OCI-LY1 (cell line): ENCODE measurements at regions not wholly inside any gene's neighbourhood (a gene's known extent, or its start where the extent isn't known, plus 50 kb on each side); places are given as distances from the start of the nearest gene placed in this dataset.

Source experiments
- H2AFZ ChIP-seq: fragments of 200-600 bp; sonication (generic), shearing (Covaris generic); 2 replicates; pipeline ENCODE4 v1.6.0; 2014; ENCODE audit warnings: antibody characterized with exemption, mild to moderate bottlenecking, low read length
- H3F3A ChIP-seq: fragments of 200-600 bp; sonication (generic), shearing (Covaris generic); 2 replicates; pipeline ENCODE4 v1.6.0; 2014; ENCODE audit warnings: mild to moderate bottlenecking, antibody characterized with exemption, low read length, moderate library complexity; ENCODE audit not compliant: insufficient read depth
- H3K27ac ChIP-seq: fragments of 200-600 bp; sonication (generic); 2 replicates; pipeline ENCODE4 v1.5.1; 2014; ENCODE audit warnings: low read length, mixed run types, mild to moderate bottlenecking, low read depth; ENCODE audit not compliant: poor library complexity, severe bottlenecking
- H3K27me3 ChIP-seq: fragments of 200-600 bp; sonication (generic); 2 replicates; pipeline ENCODE4 v1.6.0; 2014; ENCODE audit warnings: antibody characterized with exemption, mild to moderate bottlenecking, low read length, moderate library complexity; ENCODE audit not compliant: insufficient read depth
- H3K36me3 ChIP-seq: fragments of 200-600 bp; sonication (generic); 2 replicates; pipeline ENCODE4 v1.6.1; 2014; ENCODE audit warnings: mild to moderate bottlenecking, antibody characterized with exemption, low read length, moderate library complexity, mixed read lengths; ENCODE audit not compliant: insufficient read depth
- H3K4me1 ChIP-seq: fragments of 200-600 bp; sonication (generic); 2 replicates; pipeline ENCODE4 v1.5.1; 2014; ENCODE audit warnings: mild to moderate bottlenecking, low read length, moderate library complexity; ENCODE audit not compliant: insufficient read depth, severe bottlenecking
- H3K4me2 ChIP-seq: fragments of 200-600 bp; sonication (generic), shearing (Covaris generic); 2 replicates; pipeline ENCODE4 v1.6.1; 2014; ENCODE audit warnings: low read length
- H3K4me3 ChIP-seq: fragments of 200-600 bp; sonication (generic); 2 replicates; pipeline ENCODE4 v1.5.1; 2014; ENCODE audit warnings: low read length, low read depth, mild to moderate bottlenecking, mixed read lengths; ENCODE audit not compliant: poor library complexity, severe bottlenecking
- H3K79me2 ChIP-seq: fragments of 200-600 bp; shearing (Covaris generic); 2 replicates; pipeline ENCODE4 v1.6.1; 2016; ENCODE audit warnings: mixed run types, low read length, mixed read lengths; ENCODE audit not compliant: insufficient read depth
- H3K9ac ChIP-seq: fragments of 200-600 bp; sonication (generic), shearing (Covaris generic); 2 replicates; pipeline ENCODE4 v1.6.1; 2014; ENCODE audit warnings: mild to moderate bottlenecking, low read length, mixed read lengths
- H3K9me2 ChIP-seq: fragments of 200-600 bp; sonication (generic), shearing (Covaris generic); 2 replicates; pipeline ENCODE4 v1.6.1; 2014; ENCODE audit warnings: low read depth, mild to moderate bottlenecking, low read length, mixed read lengths
- H3K9me3 ChIP-seq: fragments of 200-600 bp; shearing (Covaris generic); 2 replicates; pipeline ENCODE4 v1.6.1; 2014; ENCODE audit warnings: low read length, mixed read lengths
- H4K20me1 ChIP-seq: fragments of 200-600 bp; sonication (generic), shearing (Covaris generic); 2 replicates; pipeline ENCODE4 v1.6.0; 2016; ENCODE audit warnings: mild to moderate bottlenecking, low read length; ENCODE audit not compliant: insufficient read depth
- CTCF ChIP-seq: fragments of 200-600 bp; sonication (generic), shearing (Covaris generic); IDR thresholded peaks from 2 replicates; pipeline ENCODE4 v1.5.1; 2017; ENCODE audit warnings: mild to moderate bottlenecking, antibody characterized with exemption, low read length, moderate library complexity, mixed read lengths
- EZH2 ChIP-seq: fragments of 200-600 bp; sonication (generic), shearing (Covaris generic); IDR thresholded peaks from 2 replicates; pipeline ENCODE4 v1.8.0; 2017; ENCODE audit warnings: borderline replicate concordance, mixed run types, mild to moderate bottlenecking, antibody characterized with exemption, low read length, moderate library complexity, mixed read lengths

GRCh38 chr18:46291149-46291548, 187.0 kb downstream of the HAUS1 start:
- H3K9ac ChIP-seq: no peak overlapping the region
- no peaks in the 10 kb centered on the region for H4K20me1 ChIP-seq
- H3K4me1 ChIP-seq: no peaks in the 10 kb centered on the region
- no peaks in the 10 kb centered on the region for H3F3A ChIP-seq
- no peak overlapping the region for H3K27ac ChIP-seq
- no peaks in the 10 kb centered on the region for H3K9me2 ChIP-seq
- no peaks in the 10 kb centered on the region for H3K9me3 ChIP-seq
- no peak overlapping the region for H2AFZ ChIP-seq
- no peak overlapping the region for H3K4me3 ChIP-seq
- TF ChIP-seq CTCF (no peak; the same call in 1 of the 2 replicates), EZH2 (no peak)
- H3K4me2 ChIP-seq: no peak overlapping the region
- H3K36me3 ChIP-seq: no peaks in the 10 kb centered on the region
- H3K79me2 ChIP-seq: no peaks in the 10 kb centered on the region
- no peaks in the 10 kb centered on the region for H3K27me3 ChIP-seq

- H3K9me3 ChIP-seq: no peaks in the 10 kb centered on the region
- no peak overlapping the region for H3K4me2 ChIP-seq
- TF ChIP-seq EZH2 (no peak), CTCF (no peak)
- no peaks in the 10 kb centered on the region for H4K20me1 ChIP-seq
- H3K79me2 ChIP-seq: no peaks in the 10 kb centered on the region
- no peak overlapping the region for H3K9ac ChIP-seq
- H2AFZ ChIP-seq: no peak overlapping the region
- H3K27me3 ChIP-seq: no peaks in the 10 kb centered on the region
- H3K4me1 ChIP-seq: no peaks in the 10 kb centered on the region
- H3F3A ChIP-seq: no peaks in the 10 kb centered on the region
- no peak overlapping the region for H3K4me3 ChIP-seq
- H3K9me2 ChIP-seq: no peaks in the 10 kb centered on the region
- no peaks in the 10 kb centered on the region for H3K36me3 ChIP-seq
- H3K27ac ChIP-seq: no peak overlapping the region
Measured at GRCh38 chr18:46293742-46294181, 189.6 kb downstream of the HAUS1 start.

- Histone ChIP-seq H3K27me3 (no peaks in the 10 kb centered on the region), H3K36me3 (no peaks in the 10 kb centered on the region), H3K9me2 (no peaks in the 10 kb centered on the region), H3F3A (no peaks in the 10 kb centered on the region), H3K79me2 (no peaks in the 10 kb centered on the region), H4K20me1 (no peaks in the 10 kb centered on the region), H2AFZ (no peak overlapping the region), H3K4me1 (no peaks in the 10 kb centered on the region), H3K9me3 (no peaks in the 10 kb centered on the region), H3K4me3 (no peak overlapping the region), H3K9ac (no peak overlapping the region), H3K4me2 (no peak overlapping the region), H3K27ac (no peak overlapping the region)
- TF ChIP-seq CTCF (no peak), EZH2 (no peak)
Measured at GRCh38 chr18:46294318-46294717, 190.1 kb downstream of the HAUS1 start.
